Liver (tissue), 3 donors: ENCODE measurements at regions not wholly inside any gene's neighbourhood (a gene's known extent, or its start where the extent isn't known, plus 50 kb on each side); places are given as distances from the start of the nearest gene placed in this dataset.

Experiments
- CTCF ChIP-seq: fragments of 150-350 bp; IDR thresholded peaks from 2 replicates; pipeline ENCODE4 v1.5.1; 2017; ENCODE audit warnings: improper control_type of control experiment, low read depth, low read length; ENCODE audit not compliant: missing input control
- FOXA2 ChIP-seq: IDR thresholded peaks from 2 replicates; pipeline ENCODE4 v1.6.1; 2016; ENCODE audit warnings: antibody characterized with exemption
- GABPA ChIP-seq, 2 donors: IDR thresholded peaks in 1 of 2; conservative IDR thresholded peaks in 1 of 2; 2 replicates each; pipeline ENCODE4 v1.6.1; 2016; ENCODE audit warnings: antibody characterized with exemption in 2 of 2, mild to moderate bottlenecking in 1 of 2, moderate library complexity in 1 of 2
- MAX ChIP-seq: IDR thresholded peaks from 2 replicates; pipeline ENCODE4 v1.6.1; 2016; ENCODE audit warnings: antibody characterized with exemption
- RXRA ChIP-seq, 2 donors: IDR thresholded peaks; 2 replicates each; pipeline ENCODE4 v1.6.1; 2017 to 2018; ENCODE audit warnings: antibody characterized with exemption in 2 of 2, mild to moderate bottlenecking in 1 of 2
- SP1 ChIP-seq: IDR thresholded peaks from 2 replicates; pipeline ENCODE4 v1.6.1; 2018; ENCODE audit warnings: antibody characterized with exemption, mild to moderate bottlenecking
- donor health status: healthy.
- donor health status: healthy.

GRCh38 chr17:65360961-65361552, 200.4 kb downstream of the AXIN2 start:
- TF ChIP-seq MAX (no peak), CTCF (no peak), FOXA2 (no peak), SP1 (no peak), GABPA (IDR thresholded peaks at IDR 0.05 in 1 of 2, conservative IDR thresholded peaks at IDR 0.05 in 1 of 2) (no peak), RXRA (IDR thresholded peaks at IDR 0.05) (no peak)
